Naive thymus-derived CD4-positive, alpha-beta T cell (primary cell): ENCODE measurements at regions not wholly inside any gene's neighbourhood (a gene's known extent, or its start where the extent isn't known, plus 50 kb on each side); places are given as distances from the start of the nearest gene placed in this dataset. TPM values are rescaled to one million over a fixed set of nuclear protein-coding genes. Genes with fewer than 3 reads are reported as not detected.
"Not testable (repeated sequence)": the region's sequence is repeated elsewhere in the genome, so short reads cannot be mapped to it uniquely, and the experiment has no call there.

Experiments
- ATAC-seq: fragments of 150-1000 bp; cut with Tn5 transposase; 2 replicates; pipeline ENCODE4 v1.10.0; 2021; ENCODE audit warnings: mild to moderate bottlenecking, moderate library complexity
- CTCF ChIA-PET: fragments of 350-600 bp; sonication (Branson Sonifier 250); formaldehyde crosslinking; loops from one replicate; lab custom pipeline; 2021; ENCODE audit warnings: antibody characterized with exemption; lab: Charles Lee
- POLR2A ChIA-PET: fragments of 350-600 bp; sonication (Branson Sonifier 250); formaldehyde crosslinking; loops from one replicate; lab custom pipeline; 2021; ENCODE audit warnings: antibody characterized with exemption, inconsistent platforms; lab: Charles Lee
- DNase-seq, 9 donors: peaks; one replicate each; pipeline versions ENCODE4 v3.0.0 to v3.0.0-alpha.2; 2020 to 2022; ENCODE audit warnings: mixed read lengths in 1 of 9
- H3K27ac ChIP-seq: one replicate; pipeline ENCODE4 v1.7.0; 2013; ENCODE audit warnings: mild to moderate bottlenecking, low read depth, low read length, moderate library complexity
- H3K27me3 ChIP-seq, 2 donors: one replicate each; pipeline ENCODE4 v1.7.0; 2013; ENCODE audit warnings: low read length in 2 of 2, mild to moderate bottlenecking in 2 of 2, moderate library complexity in 2 of 2; ENCODE audit not compliant: control insufficient read depth in 2 of 2, insufficient read depth in 2 of 2
- H3K36me3 ChIP-seq, 3 experiments: 1 replicate in 2 of 3; 2 replicates in 1 of 3; pipeline ENCODE4 v1.7.0; 2013; ENCODE audit warnings: low read length in 3 of 3, mild to moderate bottlenecking in 3 of 3, moderate library complexity in 1 of 3; ENCODE audit not compliant: insufficient read depth in 3 of 3, control insufficient read depth in 2 of 3
- H3K4me1 ChIP-seq, 2 donors: one replicate each; pipeline ENCODE4 v1.7.0; 2013; ENCODE audit warnings: low read length in 2 of 2, mild to moderate bottlenecking in 2 of 2, moderate library complexity in 1 of 2; ENCODE audit not compliant: control insufficient read depth in 2 of 2, insufficient read depth in 2 of 2
- H3K4me3 ChIP-seq: 2 replicates; pipeline ENCODE4 v1.7.0; 2013; ENCODE audit warnings: mild to moderate bottlenecking, low read length
- H3K9me3 ChIP-seq, 3 experiments: 1 replicate in 2 of 3; 2 replicates in 1 of 3; pipeline ENCODE4 v1.7.0; 2013; ENCODE audit warnings: low read length in 3 of 3; ENCODE audit not compliant: control insufficient read depth in 2 of 3
- H3K27ac Mint-ChIP-seq, 9 donors: one replicate each; pipeline ENCODE4 v1.8.0; 2020 to 2022; ENCODE audit warnings: mixed read lengths in 9 of 9, mild to moderate bottlenecking in 8 of 9, moderate library complexity in 5 of 9, inconsistent platforms in 2 of 9
- H3K27me3 Mint-ChIP-seq, 5 donors: one replicate each; pipeline ENCODE4 v1.8.0; 2021 to 2022; ENCODE audit warnings: mixed read lengths in 5 of 5, mild to moderate bottlenecking in 1 of 5
- H3K36me3 Mint-ChIP-seq, 5 donors: one replicate each; pipeline ENCODE4 v1.8.0; 2020 to 2022; ENCODE audit warnings: mixed read lengths in 5 of 5, mild to moderate bottlenecking in 3 of 5, inconsistent platforms in 1 of 5
- H3K4me1 Mint-ChIP-seq, 7 donors: one replicate each; pipeline ENCODE4 v1.8.0; 2020 to 2022; ENCODE audit warnings: mixed read lengths in 7 of 7, mild to moderate bottlenecking in 3 of 7, inconsistent platforms in 1 of 7
- H3K4me3 Mint-ChIP-seq, 10 donors: one replicate each; pipeline ENCODE4 v1.8.0; 2020 to 2022; ENCODE audit warnings: mild to moderate bottlenecking in 10 of 10, mixed read lengths in 10 of 10, moderate library complexity in 6 of 10, inconsistent platforms in 2 of 10
- H3K9me3 Mint-ChIP-seq, 11 donors: one replicate each; pipeline ENCODE4 v1.8.0; 2020 to 2022; ENCODE audit warnings: mixed read lengths in 11 of 11, mild to moderate bottlenecking in 4 of 11, inconsistent platforms in 1 of 11, moderate library complexity in 1 of 11
- intact Hi-C, 2 donors: fragments of 100-400 bp; cut with micrococcal nuclease; formaldehyde crosslinking; loops; one replicate each; pipeline ENCODE4 v1.15.1; 2023
- microRNA-seq: library from miRNA; unstranded; fragments of <30 nt; microRNA quantifications from one replicate; pipeline ENCODE4 v1.2.0, GENCODE V29; 2022; ENCODE audit warnings: borderline microRNAs expressed

DNA sequence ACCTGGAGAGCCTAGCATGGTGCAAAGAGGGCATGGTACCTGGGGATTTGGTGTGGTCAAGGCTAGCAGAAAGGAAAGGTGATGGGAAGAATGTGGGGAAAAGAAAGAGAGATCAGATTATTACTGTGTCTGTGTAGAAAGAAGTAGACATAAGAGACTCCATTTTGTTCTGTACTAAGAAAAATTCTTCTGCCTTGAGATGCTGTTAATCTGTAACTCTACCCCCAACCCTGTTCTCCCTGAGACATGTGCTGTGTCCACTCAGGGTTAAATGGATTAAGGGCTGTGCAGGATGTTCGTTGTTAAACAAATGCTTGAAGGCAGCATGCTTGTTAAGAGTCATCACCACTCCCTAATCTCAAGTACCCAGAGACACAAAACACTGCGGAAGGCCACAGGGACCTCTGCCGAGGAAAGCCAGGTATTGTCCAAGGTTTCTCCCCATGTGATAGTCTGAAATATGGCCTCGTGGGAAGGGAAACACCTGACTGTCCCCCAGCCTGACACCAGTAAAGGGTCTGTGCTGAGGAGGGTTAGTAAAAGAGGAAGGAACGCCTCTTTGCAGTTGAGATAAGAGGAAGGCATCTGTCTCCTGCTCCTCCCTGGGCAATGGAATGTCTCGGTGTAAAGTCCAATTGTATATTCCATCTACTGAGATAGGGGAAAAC lies 99.4 kb downstream of the CEP44 start:
- H3K27ac Mint-ChIP-seq, DNase-seq, H3K4me3 Mint-ChIP-seq, H3K4me3 ChIP-seq, H3K4me1 ChIP-seq, H3K36me3 Mint-ChIP-seq, H3K9me3 ChIP-seq, H3K36me3 ChIP-seq, POLR2A ChIA-PET, CTCF ChIA-PET, intact Hi-C loops, H3K4me1 Mint-ChIP-seq, H3K27ac ChIP-seq, H3K27me3 ChIP-seq, ATAC-seq, H3K9me3 Mint-ChIP-seq: not testable (repeated sequence)
- H3K27me3 Mint-ChIP-seq, result peaks cover 0 to 16% (median 4%) of the 10 kb centered on the region in 5 donors

Small RNA genes lying in the stretch of these regions (microRNA-seq; reads per million reads assigned to microRNA genes)
- not detected for gene MIR4276
